HepG2 (cell line): ENCODE measurements at regions not wholly inside any gene's neighbourhood (a gene's known extent, or its start where the extent isn't known, plus 50 kb on each side); places are given as distances from the start of the nearest gene placed in this dataset.

Experiments
- ATAC-seq: fragments of 200-7000 bp; cut with Tn5 transposase; 3 replicates; pipeline ENCODE4 v1.9.1; 2020; ENCODE audit warnings: mild to moderate bottlenecking, moderate library complexity
- BruUV-seq: library from RNA; stranded (reverse); fragments of 400-500 nt; replicated peaks from 2 replicates; lab custom pipeline; 2021; lab: Mats Ljungman, UMichigan
- CTCF ChIA-PET: fragments of 300-600 bp; formaldehyde crosslinking; extraction: SDS; loops from one replicate; lab custom pipeline; 2021; ENCODE audit warnings: low total read pairs, inconsistent platforms, low intra/inter-chr PET ratio; lab: Yijun Ruan, JAX
- POLR2A ChIA-PET: fragments of 350-600 bp; sonication (Branson Sonifier 250); formaldehyde crosslinking; loops from one replicate; lab custom pipeline; 2020; ENCODE audit warnings: antibody characterized with exemption, inconsistent platforms; lab: Yijun Ruan, JAX
- DNase-seq: peaks from one replicate; pipeline ENCODE4 v3.0.0-alpha.2; 2015; ENCODE audit warnings: low spot score
- FAIRE-seq: peaks from 3 replicates; lab custom pipeline; 2011; peaks lifted over from hg19 to GRCh38; lab: Jason Lieb, UNC
- H2AFZ ChIP-seq: one replicate; pipeline ENCODE4 v1.6.1; 2011; ENCODE audit warnings: low read length, inconsistent platforms
- H3K27ac ChIP-seq: fragments of 300-600 bp; 3 replicates; pipeline ENCODE4 v1.8.0; 2011; ENCODE audit warnings: mixed run types, mild to moderate bottlenecking, mixed read lengths, low read length, inconsistent platforms; ENCODE audit not compliant: insufficient read depth; ENCODE audit errors: extremely low read length
- H3K27me3 ChIP-seq, 2 experiments: fragments of 200-600 bp in 1 of 2; 2 replicates in 1 of 2; 3 replicates in 1 of 2; pipeline versions ENCODE4 v1.6.0 to v1.8.0; 2011; ENCODE audit warnings: low read length in 2 of 2, mild to moderate bottlenecking in 2 of 2, moderate library complexity in 2 of 2, inconsistent platforms in 1 of 2; ENCODE audit not compliant: insufficient read depth in 2 of 2, control insufficient read depth in 1 of 2
- H3K36me3 ChIP-seq, 2 experiments: fragments of 200-600 bp in 1 of 2; replicated peaks in 1 of 2; 2 replicates in 1 of 2; 3 replicates in 1 of 2; pipeline versions ENCODE4 v1.5.1 to v1.8.0; 2011; ENCODE audit warnings: low read length in 2 of 2, inconsistent platforms in 1 of 2; ENCODE audit not compliant: insufficient read depth in 2 of 2, control insufficient read depth in 1 of 2
- H3K4me1 ChIP-seq: 2 replicates; pipeline ENCODE4 v1.5.1; 2012; ENCODE audit warnings: low read length, inconsistent platforms; ENCODE audit not compliant: insufficient read depth
- H3K4me2 ChIP-seq: 2 replicates; pipeline ENCODE4 v1.6.0; 2011; ENCODE audit warnings: low read depth, low read length, inconsistent platforms
- H3K4me3 ChIP-seq, 3 experiments: fragments of 200-600 bp in 1 of 3; sonication (generic), shearing (Covaris generic) in 1 of 3; replicated peaks in 1 of 3; 2 replicates each; pipeline ENCODE4 v1.5.1; 2011 to 2016; ENCODE audit warnings: low read length in 3 of 3, inconsistent platforms in 2 of 3, low read depth in 2 of 3, mild to moderate bottlenecking in 2 of 3, control low read depth in 1 of 3, mixed read lengths in 1 of 3; ENCODE audit not compliant: insufficient read depth in 1 of 3
- H3K79me2 ChIP-seq: one replicate; pipeline ENCODE4 v1.6.1; 2011; ENCODE audit warnings: low read length, inconsistent platforms; ENCODE audit not compliant: insufficient read depth
- H3K9ac ChIP-seq: 2 replicates; pipeline ENCODE4 v1.6.0; 2011; ENCODE audit warnings: mild to moderate bottlenecking, low read depth, low read length, inconsistent platforms; ENCODE audit not compliant: insufficient read depth
- H3K9me3 ChIP-seq: 2 replicates; pipeline ENCODE4 v1.5.1; 2012; ENCODE audit warnings: mild to moderate bottlenecking, low read length
- H4K20me1 ChIP-seq: 2 replicates; pipeline ENCODE4 v1.6.0; 2011; ENCODE audit warnings: inconsistent platforms, mild to moderate bottlenecking, low read length, moderate library complexity; ENCODE audit not compliant: insufficient read depth
- AHDC1 ChIP-seq: sonication (generic); formaldehyde crosslinking; IDR thresholded peaks from 2 replicates; pipeline ENCODE4 v1.5.1; 2020; ENCODE audit warnings: mild to moderate bottlenecking, missing genetic modification reagents, borderline replicate concordance
- GABPB1 ChIP-seq: IDR thresholded peaks from 2 replicates; pipeline ENCODE4 v1.6.1; 2016; ENCODE audit warnings: mild to moderate bottlenecking, missing genetic modification reagents, moderate library complexity, missing compliant biosample characterization
- GATA4 ChIP-seq: sonication (generic); IDR thresholded peaks from 2 replicates; pipeline ENCODE4 v1.6.1; 2016; ENCODE audit warnings: antibody characterized with exemption, low read depth, borderline replicate concordance
- HNF1B ChIP-seq: sonication (generic); formaldehyde crosslinking; IDR thresholded peaks from 2 replicates; pipeline ENCODE4 v1.5.1; 2020; ENCODE audit warnings: mild to moderate bottlenecking, moderate library complexity, missing genetic modification reagents
- NFKBIZ ChIP-seq: IDR thresholded peaks from 2 replicates; pipeline ENCODE4 v1.6.1; 2018; ENCODE audit warnings: missing genetic modification reagents, missing compliant biosample characterization
- SNAPC5 ChIP-seq: sonication (generic); formaldehyde crosslinking; IDR thresholded peaks from 2 replicates; pipeline ENCODE4 v1.8.1; 2023; ENCODE audit warnings: mild to moderate bottlenecking, missing genetic modification reagents, borderline replicate concordance
- XBP1 ChIP-seq: sonication (generic); formaldehyde crosslinking; IDR thresholded peaks from 2 replicates; pipeline ENCODE4 v1.5.0; 2020; ENCODE audit warnings: missing genetic modification reagents
- ZBTB20 ChIP-seq: sonication (generic); formaldehyde crosslinking; IDR thresholded peaks from 2 replicates; pipeline ENCODE4 v1.8.1; 2023; ENCODE audit warnings: missing genetic modification reagents, low read depth, mild to moderate bottlenecking, borderline replicate concordance
- ZNF260 ChIP-seq: sonication (generic); formaldehyde crosslinking; IDR thresholded peaks from 2 replicates; pipeline ENCODE4 v1.4.0; 2020; ENCODE audit warnings: missing genetic modification reagents, low read depth, mild to moderate bottlenecking, borderline replicate concordance
- ZNF331 ChIP-seq: sonication (generic); formaldehyde crosslinking; IDR thresholded peaks from 2 replicates; pipeline ENCODE4 v1.4.0; 2020; ENCODE audit warnings: missing genetic modification reagents
- ZNF414 ChIP-seq: sonication (generic); formaldehyde crosslinking; IDR thresholded peaks from 2 replicates; pipeline ENCODE4 v1.5.0; 2020; ENCODE audit warnings: missing genetic modification reagents
- ZNF710 ChIP-seq: sonication (generic); formaldehyde crosslinking; IDR thresholded peaks from 2 replicates; pipeline ENCODE4 v1.5.0; 2020; ENCODE audit warnings: mild to moderate bottlenecking, missing genetic modification reagents, borderline replicate concordance
- WGBS: methylation state at CpG from one replicate; pipeline ENCODE4 v1.1.6; 2017; ENCODE audit warnings: low lambda C conversion rate; 5-methylcytosine and 5-hydroxymethylcytosine counted together
- in situ Hi-C: cut with HindIII; loops from 2 replicates; pipeline ENCODE4 v1.10.0; 2017; ENCODE audit warnings: low pct_unique_long_range_greater_than_20kb; ENCODE audit not compliant: extremely low pct_ligation_motif_present
- intact Hi-C: fragments of 100-400 bp; cut with micrococcal nuclease; formaldehyde crosslinking; loops from one replicate; pipeline ENCODE4 v1.10.0; 2022; ENCODE audit not compliant: unreplicated experiment

GRCh38 chr1:239511875-239512274, 125.5 kb downstream of the CHRM3 start:
- BruUV-seq = no TSS peak
- POLR2A ChIA-PET = no interaction called here
- no peaks in the 10 kb centered on the region for H3K4me1 ChIP-seq
- H4K20me1 ChIP-seq = no peaks in the 10 kb centered on the region
- CTCF ChIA-PET = no interaction called here
- H3K79me2 ChIP-seq = no peaks in the 10 kb centered on the region
- ATAC-seq = no peak
- intact Hi-C loops (no loop called here), in situ Hi-C loops (no loop called here)
- H3K9me3 ChIP-seq = peaks cover 84% of the 10 kb centered on the region
- H3K36me3 ChIP-seq = no peaks in the 10 kb centered on the region
- H2AFZ ChIP-seq = no peak overlapping the region
- no peak overlapping the region for H3K4me3 ChIP-seq
- no peak for DNase-seq
- FAIRE-seq = no peak
- no peaks in the 10 kb centered on the region; a peak in 1 of 5 replicates for H3K27me3 ChIP-seq
- WGBS = 2% methylated on average over 2 of the region's 2 CpGs
- no peak overlapping the region for H3K4me2 ChIP-seq
- no peak overlapping the region for H3K9ac ChIP-seq
- no peak overlapping the region for H3K27ac ChIP-seq
- TF ChIP-seq ZNF710 (no peak), ZNF414 (CRISPR knock-in tag) (no peak), GABPB1 (CRISPR knock-in tag) (no peak), NFKBIZ (CRISPR knock-in tag) (no peak), HNF1B (CRISPR knock-in tag) (no peak), SNAPC5 (no peak), ZNF331 (no peak), ZNF260 (CRISPR knock-in tag) (no peak), AHDC1 (CRISPR knock-in tag) (no peak), XBP1 (CRISPR knock-in tag) (no peak), ZBTB20 (CRISPR knock-in tag) (no peak), GATA4 (no peak)
